WTC11 (cell line): ENCODE measurements at regions not wholly inside any gene's neighbourhood (a gene's known extent, or its start where the extent isn't known, plus 50 kb on each side); places are given as distances from the start of the nearest gene placed in this dataset.

Experiments used
- ATAC-seq: fragments of 200-7000 bp; cut with Tn5 transposase; 2 replicates; pipeline ENCODE4 v1.10.0; 2021; ENCODE audit warnings: mild to moderate bottlenecking, moderate library complexity
- CTCF ChIA-PET: fragments of 300-600 bp; sonication (Branson Sonifier 250); formaldehyde crosslinking; loops from one replicate; lab custom pipeline; 2021; ENCODE audit warnings: antibody characterized with exemption; lab: Charles Lee
- POLR2A ChIA-PET: fragments of 350-600 bp; sonication (Branson Sonifier 250); formaldehyde crosslinking; loops from one replicate; lab custom pipeline; 2021; ENCODE audit warnings: antibody characterized with exemption; lab: Charles Lee
- DNase-seq: peaks from one replicate; pipeline ENCODE4 v3.0.0; 2021; ENCODE audit warnings: low spot score
- H3K27ac Mint-ChIP-seq: 2 replicates; pipeline ENCODE4 v1.8.0; 2021; ENCODE audit warnings: mixed read lengths
- H3K27me3 Mint-ChIP-seq: 2 replicates; pipeline ENCODE4 v1.8.0; 2021; ENCODE audit warnings: low read depth, mild to moderate bottlenecking, moderate library complexity, mixed read lengths
- H3K36me3 Mint-ChIP-seq: 2 replicates; pipeline ENCODE4 v1.8.0; 2021; ENCODE audit warnings: mixed read lengths
- H3K4me1 Mint-ChIP-seq: 2 replicates; pipeline ENCODE4 v1.8.0; 2022; ENCODE audit warnings: mixed read lengths
- H3K4me3 Mint-ChIP-seq: 2 replicates; pipeline ENCODE4 v1.8.0; 2021; ENCODE audit warnings: mild to moderate bottlenecking, moderate library complexity, mixed read lengths
- H3K9me3 Mint-ChIP-seq: 2 replicates; pipeline ENCODE4 v1.8.0; 2021; ENCODE audit warnings: mixed read lengths
- CBFB ChIP-seq: sonication (generic); formaldehyde crosslinking; IDR thresholded peaks from 2 replicates; pipeline ENCODE4 v1.8.1; 2022; ENCODE audit warnings: mild to moderate bottlenecking, low read depth, missing genetic modification reagents
- EMX1 ChIP-seq: fragments of 250-450 bp; sonication (Bioruptor Pico); IDR thresholded peaks from 2 replicates; pipeline ENCODE4 v1.8.0; 2021; ENCODE audit warnings: mild to moderate bottlenecking
- FOXK1 ChIP-seq: sonication (generic); formaldehyde crosslinking; IDR thresholded peaks from 2 replicates; pipeline ENCODE4 v1.8.0; 2022; ENCODE audit warnings: mild to moderate bottlenecking, moderate library complexity, missing genetic modification reagents
- MLX ChIP-seq: sonication (generic); formaldehyde crosslinking; IDR thresholded peaks from 2 replicates; pipeline ENCODE4 v1.8.1; 2023; ENCODE audit warnings: mild to moderate bottlenecking, missing genetic modification reagents, moderate library complexity
- NR3C1 ChIP-seq: sonication (generic); formaldehyde crosslinking; conservative IDR thresholded peaks from 2 replicates; pipeline ENCODE4 v1.8.1; 2023; ENCODE audit warnings: low read depth, mild to moderate bottlenecking, missing genetic modification reagents
- OVOL2 ChIP-seq: fragments of 250-450 bp; sonication (Bioruptor Pico); IDR thresholded peaks from 2 replicates; pipeline ENCODE4 v1.9.0; 2021; ENCODE audit warnings: mild to moderate bottlenecking, borderline replicate concordance
- PRDM15 ChIP-seq: sonication (generic); formaldehyde crosslinking; IDR thresholded peaks from 2 replicates; pipeline ENCODE4 v1.8.0; 2022; ENCODE audit warnings: missing genetic modification reagents
- RELA ChIP-seq: sonication (generic); formaldehyde crosslinking; IDR thresholded peaks from 2 replicates; pipeline ENCODE4 v1.8.1; 2022; ENCODE audit warnings: missing genetic modification reagents, mild to moderate bottlenecking, borderline replicate concordance
- TP53 ChIP-seq: sonication (generic); formaldehyde crosslinking; IDR thresholded peaks from 2 replicates; pipeline ENCODE4 v1.8.1; 2023; ENCODE audit warnings: mild to moderate bottlenecking, missing genetic modification reagents
- ZNF138 ChIP-seq: sonication (generic); formaldehyde crosslinking; conservative IDR thresholded peaks from 2 replicates; pipeline ENCODE4 v1.8.1; 2022; ENCODE audit warnings: mild to moderate bottlenecking, moderate library complexity, missing genetic modification reagents
- ZNF232 ChIP-seq: sonication (generic); formaldehyde crosslinking; IDR thresholded peaks from 2 replicates; pipeline ENCODE4 v1.8.0; 2022; ENCODE audit warnings: mild to moderate bottlenecking, missing genetic modification reagents
- ZNF532 ChIP-seq: fragments of 250-450 bp; sonication (Bioruptor Pico); IDR thresholded peaks from 2 replicates; pipeline ENCODE4 v1.9.0; 2021; ENCODE audit warnings: mild to moderate bottlenecking, borderline replicate concordance
- TF ChIP-seq, protein P1 (sequence below): sonication (generic); formaldehyde crosslinking; IDR thresholded peaks from 2 replicates; pipeline ENCODE4 v1.8.1; 2022; ENCODE audit warnings: mild to moderate bottlenecking, moderate library complexity, missing genetic modification reagents

DNA sequence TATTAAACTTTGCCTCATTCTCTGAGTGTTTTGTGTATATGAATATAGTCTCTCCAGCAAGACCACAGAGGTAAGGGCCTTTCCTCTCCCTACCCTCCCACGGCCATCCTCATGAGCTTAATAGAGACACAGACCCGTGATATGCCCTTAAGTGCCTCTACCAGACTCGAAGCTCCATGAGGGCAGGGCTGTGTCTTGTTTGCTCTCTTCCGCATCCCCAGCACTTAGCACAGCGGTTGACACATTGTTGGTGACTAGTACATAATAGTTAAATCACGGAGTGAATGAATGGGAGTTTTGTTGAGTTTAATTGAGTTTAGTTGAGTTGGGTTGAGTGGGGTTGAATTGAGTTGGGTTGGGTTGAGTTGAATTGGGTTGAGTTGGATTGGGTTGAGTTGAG, 122.3 kb downstream of the ZFP36L2 start (continued):
- TF ChIP-seq PRDM15 (CRISPR knock-in tag) (no peak), MLX (CRISPR knock-in tag) (no peak), ZNF232 (CRISPR knock-in tag) (no peak)

GRCh38 chr2:43103093-43103404, 123.4 kb downstream of the ZFP36L2 start:
- Mint-ChIP-seq H3K27ac (no peak overlapping the region), H3K27me3 (peaks cover 33% of the 10 kb centered on the region), H3K4me1 (peaks cover 30% of the 10 kb centered on the region), H3K4me3 (no peak overlapping the region), H3K36me3 (peaks cover 5% of the 10 kb centered on the region; the same call in 1 of the 2 replicates), H3K9me3 (peaks cover 7% of the 10 kb centered on the region)
- ChIA-PET POLR2A (interaction anchor here (1.0 kb wide), 1 partner anchor 19 kb away, joined by 3 read pairs; no protein-coding TSS in a partner anchor), CTCF (interaction anchor here (1.1 to 2.7 kb wide), 3 partner anchors 35 to 79 kb away, joined by 3 to 12 read pairs (median 4); no protein-coding TSS in a partner anchor)
- ATAC-seq (no peak), DNase-seq (no peak)
- TF ChIP-seq ZNF532 (no peak), EMX1 (CRISPR knock-in tag) (no peak)

DNA sequence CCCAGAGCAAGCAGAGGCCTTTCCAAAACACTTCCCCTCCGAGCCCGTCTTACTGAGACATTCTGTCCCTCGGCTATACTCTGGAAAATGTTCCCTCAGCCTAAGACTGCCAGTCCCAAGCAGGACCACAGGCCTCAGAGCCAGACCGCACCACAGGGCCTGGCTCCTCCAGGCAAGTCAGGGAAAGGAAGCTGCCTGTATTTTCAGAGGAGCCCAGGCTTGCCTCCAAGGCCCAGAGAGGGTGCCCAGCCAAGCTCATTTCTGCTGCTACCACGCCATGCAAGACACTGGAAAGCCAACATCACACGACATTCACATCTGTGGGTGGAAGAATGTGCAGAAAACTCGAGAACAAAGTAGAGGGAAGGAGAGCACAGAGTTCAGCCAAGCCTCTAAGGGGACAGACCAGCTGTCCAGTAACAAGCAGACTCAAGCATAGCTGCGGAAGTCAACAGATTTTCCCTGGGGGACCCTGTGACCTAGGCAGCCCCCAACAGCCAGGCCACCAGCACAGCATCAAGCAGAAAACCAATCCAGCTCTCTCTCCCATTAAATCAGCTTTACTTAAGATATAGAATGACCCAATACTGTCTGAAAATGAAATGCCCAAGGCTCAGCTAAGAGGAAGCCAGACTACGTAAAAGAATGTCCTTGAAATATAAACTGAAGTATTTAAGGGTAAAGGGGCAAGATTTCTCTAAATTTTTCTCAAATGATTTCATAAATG, 123.9 kb downstream of the ZFP36L2 start:
- peaks cover 30% of the 10 kb centered on the region for H3K4me1 Mint-ChIP-seq
- DNase-seq: no peak
- peaks cover 5% of the 10 kb centered on the region; the same call in 1 of the 2 replicates for H3K36me3 Mint-ChIP-seq
- no peak for TF ChIP-seq TP53 (CRISPR knock-in tag)
- no peak for TF ChIP-seq ZNF138 (CRISPR knock-in tag)
- TF ChIP-seq, protein P1, sequence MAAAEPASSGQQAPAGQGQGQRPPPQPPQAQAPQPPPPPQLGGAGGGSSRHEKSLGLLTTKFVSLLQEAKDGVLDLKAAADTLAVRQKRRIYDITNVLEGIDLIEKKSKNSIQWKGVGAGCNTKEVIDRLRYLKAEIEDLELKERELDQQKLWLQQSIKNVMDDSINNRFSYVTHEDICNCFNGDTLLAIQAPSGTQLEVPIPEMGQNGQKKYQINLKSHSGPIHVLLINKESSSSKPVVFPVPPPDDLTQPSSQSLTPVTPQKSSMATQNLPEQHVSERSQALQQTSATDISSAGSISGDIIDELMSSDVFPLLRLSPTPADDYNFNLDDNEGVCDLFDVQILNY (CRISPR knock-in tag): no peak
- TF ChIP-seq CBFB (CRISPR knock-in tag): no peak
- TF ChIP-seq NR3C1 (CRISPR knock-in tag): no peak
- TF ChIP-seq RELA (CRISPR knock-in tag): no peak
- TF ChIP-seq FOXK1: no peak
- no peak for TF ChIP-seq OVOL2 (CRISPR knock-in tag)
- TF ChIP-seq, all 79 proteins: peak for 0
- ATAC-seq: no peak
- Mint-ChIP-seq H3K9me3 (peaks cover 7% of the 10 kb centered on the region), H3K4me3 (no peak overlapping the region), H3K27me3 (peaks cover 34% of the 10 kb centered on the region), H3K27ac (no peak overlapping the region)
- CTCF ChIA-PET: interaction anchor here (0.6 to 2.7 kb wide), 6 partner anchors 25 to 78 kb away, joined by 3 to 17 read pairs (median 4); no protein-coding TSS in a partner anchor
- POLR2A ChIA-PET: interaction anchor here (1.0 kb wide), 1 partner anchor 18 kb away, joined by 3 read pairs; no protein-coding TSS in a partner anchor
